DND-41 (cell line): ENCODE measurements at regions not wholly inside any gene's neighbourhood (a gene's known extent, or its start where the extent isn't known, plus 50 kb on each side); places are given as distances from the start of the nearest gene placed in this dataset.

Source experiments
- EZH2 ChIP-seq: IDR thresholded peaks from 3 replicates; pipeline ENCODE4 v1.6.1; 2012; ENCODE audit warnings: borderline replicate concordance, low read depth, mild to moderate bottlenecking, moderate library complexity, low read length, inconsistent platforms; ENCODE audit not compliant: severe bottlenecking
- TF ChIP-seq, protein P1 (sequence below): IDR thresholded peaks from 2 replicates; pipeline ENCODE4 v1.5.1; 2012; ENCODE audit warnings: borderline replicate concordance, low read length, moderate library complexity, mild to moderate bottlenecking; ENCODE audit not compliant: poor library complexity, severe bottlenecking; ENCODE audit errors: extremely low read depth

DNA sequence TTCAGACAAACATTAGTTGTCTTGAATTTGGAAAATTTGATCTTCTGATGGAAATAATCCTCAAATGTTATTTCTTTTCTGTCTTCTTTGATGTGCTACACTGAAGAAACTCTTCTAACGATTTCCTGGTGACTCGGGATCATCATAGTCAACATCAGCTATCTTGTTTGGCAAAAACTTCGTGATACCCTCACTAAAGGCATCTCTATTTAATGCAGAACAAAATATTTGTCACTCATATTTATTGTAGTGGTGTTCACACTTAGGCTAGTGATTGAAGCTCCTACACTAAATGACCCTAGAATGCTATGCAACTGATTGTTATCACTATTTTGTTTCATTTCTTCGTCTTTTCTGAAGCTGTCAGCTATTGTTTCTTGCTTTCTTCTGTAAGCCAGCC, 334.7 kb upstream of the ZEB2 start:
- TF ChIP-seq, protein P1, sequence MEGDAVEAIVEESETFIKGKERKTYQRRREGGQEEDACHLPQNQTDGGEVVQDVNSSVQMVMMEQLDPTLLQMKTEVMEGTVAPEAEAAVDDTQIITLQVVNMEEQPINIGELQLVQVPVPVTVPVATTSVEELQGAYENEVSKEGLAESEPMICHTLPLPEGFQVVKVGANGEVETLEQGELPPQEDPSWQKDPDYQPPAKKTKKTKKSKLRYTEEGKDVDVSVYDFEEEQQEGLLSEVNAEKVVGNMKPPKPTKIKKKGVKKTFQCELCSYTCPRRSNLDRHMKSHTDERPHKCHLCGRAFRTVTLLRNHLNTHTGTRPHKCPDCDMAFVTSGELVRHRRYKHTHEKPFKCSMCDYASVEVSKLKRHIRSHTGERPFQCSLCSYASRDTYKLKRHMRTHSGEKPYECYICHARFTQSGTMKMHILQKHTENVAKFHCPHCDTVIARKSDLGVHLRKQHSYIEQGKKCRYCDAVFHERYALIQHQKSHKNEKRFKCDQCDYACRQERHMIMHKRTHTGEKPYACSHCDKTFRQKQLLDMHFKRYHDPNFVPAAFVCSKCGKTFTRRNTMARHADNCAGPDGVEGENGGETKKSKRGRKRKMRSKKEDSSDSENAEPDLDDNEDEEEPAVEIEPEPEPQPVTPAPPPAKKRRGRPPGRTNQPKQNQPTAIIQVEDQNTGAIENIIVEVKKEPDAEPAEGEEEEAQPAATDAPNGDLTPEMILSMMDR, result no peak
- no peak for TF ChIP-seq EZH2
